B cell (primary cell): ENCODE measurements at regions not wholly inside any gene's neighbourhood (a gene's known extent, or its start where the extent isn't known, plus 50 kb on each side); places are given as distances from the start of the nearest gene placed in this dataset.

ENCODE experiments used
- ATAC-seq: fragments of 200-7000 bp; cut with Tn5 transposase; one replicate; pipeline ENCODE4 v1.10.0; 2021; ENCODE audit warnings: low read depth, mild to moderate bottlenecking, moderate number of reproducible peaks, moderate library complexity
- CTCF ChIA-PET: fragments of 350-600 bp; sonication (Branson Sonifier 250); formaldehyde crosslinking; loops from one replicate; lab custom pipeline; 2021; ENCODE audit warnings: antibody characterized with exemption, inconsistent platforms; lab: Charles Lee
- POLR2A ChIA-PET: fragments of 350-600 bp; sonication (Branson Sonifier 250); formaldehyde crosslinking; loops from one replicate; lab custom pipeline; 2021; ENCODE audit warnings: antibody characterized with exemption; lab: Charles Lee
- DNase-seq: peaks from one replicate; pipeline ENCODE4 v3.0.0; 2013
- H2AFZ ChIP-seq: 2 replicates; pipeline ENCODE4 v1.6.1; 2012; ENCODE audit warnings: mild to moderate bottlenecking, low read depth, low read length; ENCODE audit not compliant: insufficient read depth, poor library complexity, severe bottlenecking
- H3K27ac ChIP-seq, 2 donors: 1 replicate in 1 of 2; 2 replicates in 1 of 2; pipeline ENCODE4 v1.5.1; 2012 to 2013; ENCODE audit warnings: low read length in 2 of 2, mild to moderate bottlenecking in 2 of 2, moderate library complexity in 1 of 2
- H3K27me3 ChIP-seq, 4 experiments: fragments of 200-600 bp in 1 of 4; sonication (generic) in 1 of 4; replicated peaks in 1 of 4; 1 replicate in 2 of 4; 2 replicates in 2 of 4; pipeline versions ENCODE4 v1.6.1 to v1.7.0; 2013 to 2016; ENCODE audit warnings: low read length in 3 of 4, mild to moderate bottlenecking in 2 of 4, mixed read lengths in 1 of 4, moderate library complexity in 1 of 4; ENCODE audit not compliant: insufficient read depth in 4 of 4, control insufficient read depth in 3 of 4; ENCODE audit errors: control extremely low read depth in 1 of 4
- H3K36me3 ChIP-seq, 2 experiments: replicated peaks in 1 of 2; 1 replicate in 1 of 2; 2 replicates in 1 of 2; pipeline versions ENCODE4 v1.6.1 to v1.7.1; 2013; ENCODE audit warnings: low read length in 1 of 2; ENCODE audit not compliant: insufficient read depth in 2 of 2, control insufficient read depth in 1 of 2; ENCODE audit errors: control extremely low read depth in 1 of 2, extremely low read depth in 1 of 2
- H3K4me1 ChIP-seq, 2 donors: fragments of 200-600 bp in 1 of 2; sonication (generic) in 1 of 2; 1 replicate in 1 of 2; 2 replicates in 1 of 2; pipeline versions ENCODE4 v1.5.1 to v1.6.1; 2013 to 2017; ENCODE audit warnings: low read length in 2 of 2; ENCODE audit not compliant: control insufficient read depth in 2 of 2, insufficient read depth in 2 of 2
- H3K4me2 ChIP-seq: replicated peaks from 2 replicates; pipeline ENCODE3; 2012; ENCODE audit warnings: mild to moderate bottlenecking, low read depth, low read length; ENCODE audit not compliant: poor library complexity, severe bottlenecking
- H3K4me3 ChIP-seq, 5 experiments: fragments of 200-600 bp in 1 of 5; sonication (generic) in 1 of 5; 1 replicate in 3 of 5; 2 replicates in 2 of 5; pipeline versions ENCODE4 v1.5.1 to v1.7.0; 2011 to 2016; ENCODE audit warnings: low read length in 4 of 5, mild to moderate bottlenecking in 4 of 5, low read depth in 2 of 5, control low read depth in 1 of 5, moderate library complexity in 1 of 5; ENCODE audit not compliant: insufficient read depth in 1 of 5; ENCODE audit errors: control extremely low read depth in 1 of 5, extremely low read depth in 1 of 5
- H3K79me2 ChIP-seq: fragments of 200-600 bp; sonication (generic); one replicate; pipeline ENCODE4 v1.6.0; 2016; ENCODE audit warnings: low read length; ENCODE audit not compliant: control insufficient read depth, insufficient read depth
- H3K9ac ChIP-seq: fragments of 200-600 bp; sonication (generic); 2 replicates; pipeline ENCODE4 v1.6.1; 2017; ENCODE audit warnings: mild to moderate bottlenecking, low read length, moderate library complexity
- H3K9me3 ChIP-seq, 3 donors: one replicate each; pipeline versions ENCODE4 v1.6.1 to v1.7.1; 2013; ENCODE audit warnings: low read length in 2 of 3; ENCODE audit not compliant: control insufficient read depth in 2 of 3, insufficient read depth in 1 of 3; ENCODE audit errors: control extremely low read depth in 1 of 3
- H4K20me1 ChIP-seq: 2 replicates; pipeline ENCODE4 v1.6.0; 2012; ENCODE audit warnings: mild to moderate bottlenecking, low read length; ENCODE audit not compliant: insufficient read depth, control insufficient read depth, poor library complexity, severe bottlenecking
- H3K27ac Mint-ChIP-seq: one replicate; pipeline ENCODE4 v1.8.0; 2021; ENCODE audit warnings: mixed read lengths
- H3K27me3 Mint-ChIP-seq: one replicate; pipeline ENCODE4 v1.8.0; 2021; ENCODE audit warnings: mixed read lengths
- H3K4me1 Mint-ChIP-seq: one replicate; pipeline ENCODE4 v1.8.0; 2021; ENCODE audit warnings: mixed read lengths
- H3K4me3 Mint-ChIP-seq: one replicate; pipeline ENCODE4 v1.8.0; 2021; ENCODE audit warnings: mixed read lengths
- H3K9me3 Mint-ChIP-seq: one replicate; pipeline ENCODE4 v1.8.0; 2022; ENCODE audit warnings: mixed read lengths; ENCODE audit not compliant: insufficient read depth
- CTCF ChIP-seq: fragments of 200-600 bp; IDR thresholded peaks from one replicate; pipeline ENCODE4 v1.8.0; 2022; ENCODE audit warnings: antibody characterized with exemption, mild to moderate bottlenecking
- EZH2 ChIP-seq: IDR thresholded peaks from 2 replicates; pipeline ENCODE4 v1.6.1; 2012; ENCODE audit warnings: borderline replicate concordance, low read depth, mild to moderate bottlenecking, moderate library complexity, low read length; ENCODE audit not compliant: insufficient read depth, poor library complexity, severe bottlenecking
- WGBS: methylation state at CpG from one replicate; pipeline ENCODE4 v1.1.5; 2013; ENCODE audit warnings: missing lambda C conversion rate; ENCODE audit not compliant: insufficient coverage; 5-methylcytosine and 5-hydroxymethylcytosine counted together
- intact Hi-C: fragments of 100-400 bp; cut with micrococcal nuclease; formaldehyde crosslinking; loops from one replicate; pipeline ENCODE4 v1.10.0; 2022

- CTCF ChIA-PET, result no interaction called here
Observed at GRCh38 chr4:33429971-33430370, 2709.8 kb downstream of the PCDH7 start.

GRCh38 chr4:33437406-33437805, 2717.2 kb downstream of the PCDH7 start:
- Histone ChIP-seq H3K4me2 (no peak overlapping the region), H3K9me3 (no peaks in the 10 kb centered on the region), H3K79me2 (no peaks in the 10 kb centered on the region), H4K20me1 (no peaks in the 10 kb centered on the region), H3K27ac (no peak overlapping the region), H3K4me3 (no peak overlapping the region), H3K9ac (no peak overlapping the region), H3K36me3 (no peaks in the 10 kb centered on the region), H3K27me3 (no peaks in the 10 kb centered on the region), H3K4me1 (no peaks in the 10 kb centered on the region), H2AFZ (no peak overlapping the region)
- WGBS, result 80% methylated on average over 1 of the region's 2 CpGs
- ATAC-seq (no peak), DNase-seq (no peak)
- TF ChIP-seq CTCF (no peak), EZH2 (no peak)
- Mint-ChIP-seq H3K4me3 (no peak overlapping the region), H3K9me3 (no peaks in the 10 kb centered on the region), H3K27ac (no peak overlapping the region), H3K27me3 (no peaks in the 10 kb centered on the region), H3K4me1 (no peaks in the 10 kb centered on the region)
- intact Hi-C loops, result no loop called here
- ChIA-PET CTCF (no interaction called here), POLR2A (no interaction called here)

More at GRCh38 chr4:33429971-33430370, 2709.8 kb downstream of the PCDH7 start:
- Histone ChIP-seq H3K4me3 (no peak overlapping the region), H3K9ac (no peak overlapping the region), H3K4me2 (no peak overlapping the region), H3K36me3 (no peaks in the 10 kb centered on the region), H4K20me1 (no peaks in the 10 kb centered on the region), H2AFZ (no peak overlapping the region), H3K27me3 (no peaks in the 10 kb centered on the region), H3K9me3 (no peaks in the 10 kb centered on the region), H3K79me2 (no peaks in the 10 kb centered on the region), H3K4me1 (no peaks in the 10 kb centered on the region), H3K27ac (no peak overlapping the region)
- ATAC-seq (no peak), DNase-seq (no peak)
- TF ChIP-seq CTCF, result no peak
- TF ChIP-seq EZH2, result no peak
- H3K4me1 Mint-ChIP-seq, result no peaks in the 10 kb centered on the region
- intact Hi-C loops, result no loop called here
- 100% methylated on average over 1 of the region's 4 CpGs for WGBS
- H3K27me3 Mint-ChIP-seq, result no peaks in the 10 kb centered on the region
- POLR2A ChIA-PET, result no interaction called here
- H3K4me3 Mint-ChIP-seq, result no peak overlapping the region
- H3K27ac Mint-ChIP-seq, result no peak overlapping the region
- H3K9me3 Mint-ChIP-seq, result peaks cover 2% of the 10 kb centered on the region
